HEK293 (cell line): ENCODE measurements at regions not wholly inside any gene's neighbourhood (a gene's known extent, or its start where the extent isn't known, plus 50 kb on each side); places are given as distances from the start of the nearest gene placed in this dataset.

Experiments used
- CTCF ChIA-PET: fragments of 350-600 bp; formaldehyde crosslinking; extraction: SDS; loops from one replicate; lab custom pipeline; 2021; ENCODE audit warnings: antibody characterized with exemption; lab: Yijun Ruan, JAX
- POLR2A ChIA-PET: fragments of 300-600 bp; formaldehyde crosslinking; extraction: SDS; loops from one replicate; lab custom pipeline; 2020; ENCODE audit warnings: antibody characterized with exemption, inconsistent platforms; lab: Yijun Ruan, JAX
- H3K27ac ChIP-seq: fragments of 200-500 bp; sonication (Bioruptor generic); 2 replicates; pipeline ENCODE4 v1.5.1; 2014; ENCODE audit warnings: low read depth, low read length, control low read depth, inconsistent platforms; ENCODE audit errors: extremely low read depth
- H3K36me3 ChIP-seq, 2 experiments: fragments of 200-500 bp in 1 of 2; sonication (Bioruptor generic) in 1 of 2; 1 replicate in 1 of 2; 2 replicates in 1 of 2; pipeline ENCODE4 v1.5.1; 2014 to 2017; ENCODE audit warnings: inconsistent platforms in 2 of 2, low read length in 2 of 2; ENCODE audit not compliant: control insufficient read depth in 2 of 2, insufficient read depth in 1 of 2
- H3K4me1 ChIP-seq: fragments of 200-500 bp; sonication (Bioruptor generic); 2 replicates; pipeline ENCODE4 v1.5.1; 2014; ENCODE audit warnings: mild to moderate bottlenecking, low read length, inconsistent platforms; ENCODE audit not compliant: control insufficient read depth, insufficient read depth
- H3K4me3 ChIP-seq: 2 replicates; pipeline ENCODE4 v1.5.1; 2011; ENCODE audit warnings: low read depth, mild to moderate bottlenecking, control low read depth, low read length, moderate library complexity
- H3K9me3 ChIP-seq: fragments of 200-500 bp; sonication (Bioruptor generic); 2 replicates; pipeline ENCODE4 v1.5.1; 2014; ENCODE audit warnings: low read depth, low read length, inconsistent platforms; ENCODE audit not compliant: control insufficient read depth, insufficient read depth
- HOXC10 ChIP-seq: sonication (generic); formaldehyde crosslinking; IDR thresholded peaks from 2 replicates; pipeline ENCODE4 v1.8.1; 2023; ENCODE audit warnings: mild to moderate bottlenecking, missing genetic modification reagents
- MEIS1 ChIP-seq: sonication (generic); formaldehyde crosslinking; IDR thresholded peaks from 2 replicates; pipeline ENCODE4 v1.8.1; 2022; ENCODE audit warnings: missing genetic modification reagents, mild to moderate bottlenecking, borderline replicate concordance
- SALL2 ChIP-seq: fragments of 450-650 bp; formaldehyde crosslinking; IDR thresholded peaks from 2 replicates; pipeline ENCODE4 v1.5.0; 2017; ENCODE audit warnings: missing biosample characterization, mild to moderate bottlenecking, missing genetic modification characterization, borderline replicate concordance
- SP2 ChIP-seq: fragments of 450-650 bp; formaldehyde crosslinking; IDR thresholded peaks from 2 replicates; pipeline ENCODE4 v1.5.1; 2016; ENCODE audit warnings: missing biosample characterization, missing genetic modification characterization
- TCF7L2 ChIP-seq: IDR thresholded peaks from 2 replicates; pipeline ENCODE4 v1.6.1; 2011; ENCODE audit warnings: low read depth, mild to moderate bottlenecking, inconsistent platforms, low read length, moderate library complexity, borderline replicate concordance
- YY1 ChIP-seq: fragments of 450-650 bp; formaldehyde crosslinking; IDR thresholded peaks from 2 replicates; pipeline ENCODE4 v1.5.1; 2018; ENCODE audit warnings: missing biosample characterization, missing genetic modification characterization
- ZBTB20 ChIP-seq: fragments of 450-650 bp; formaldehyde crosslinking; IDR thresholded peaks from 2 replicates; pipeline ENCODE4 v1.5.1; 2016; ENCODE audit warnings: missing biosample characterization, missing genetic modification characterization
- ZBTB8A ChIP-seq: fragments of 450-650 bp; formaldehyde crosslinking; IDR thresholded peaks from 2 replicates; pipeline ENCODE4 v1.5.1; 2016; ENCODE audit warnings: missing biosample characterization, missing genetic modification characterization
- ZFP69B ChIP-seq: fragments of 450-650 bp; formaldehyde crosslinking; IDR thresholded peaks from 2 replicates; pipeline ENCODE4 v1.5.1; 2016; ENCODE audit warnings: missing biosample characterization, missing genetic modification characterization
- ZNF202 ChIP-seq: fragments of 450-650 bp; formaldehyde crosslinking; IDR thresholded peaks from 2 replicates; pipeline ENCODE4 v1.5.1; 2016; ENCODE audit warnings: missing biosample characterization, missing genetic modification characterization, borderline replicate concordance
- ZNF221 ChIP-seq: fragments of 450-650 bp; formaldehyde crosslinking; IDR thresholded peaks from 2 replicates; pipeline ENCODE4 v1.5.1; 2017; ENCODE audit warnings: missing biosample characterization, missing genetic modification characterization, borderline replicate concordance
- ZNF266 ChIP-seq: fragments of 450-650 bp; formaldehyde crosslinking; IDR thresholded peaks from 2 replicates; pipeline ENCODE4 v1.5.1; 2016; ENCODE audit warnings: missing biosample characterization, missing genetic modification characterization, low read depth
- ZNF292 ChIP-seq: fragments of 450-650 bp; formaldehyde crosslinking; IDR thresholded peaks from 2 replicates; pipeline ENCODE4 v1.5.1; 2016; ENCODE audit warnings: low read depth, missing biosample characterization, missing genetic modification characterization, borderline replicate concordance
- ZNF311 ChIP-seq: fragments of 450-650 bp; formaldehyde crosslinking; IDR thresholded peaks from 2 replicates; pipeline ENCODE4 v1.5.1; 2017; ENCODE audit warnings: missing biosample characterization, missing genetic modification characterization, borderline replicate concordance
- ZNF350 ChIP-seq: fragments of 450-650 bp; formaldehyde crosslinking; IDR thresholded peaks from 2 replicates; pipeline ENCODE4 v1.5.0; 2017; ENCODE audit warnings: missing biosample characterization, mild to moderate bottlenecking, missing genetic modification characterization
- ZNF404 ChIP-seq: fragments of 450-650 bp; formaldehyde crosslinking; IDR thresholded peaks from 2 replicates; pipeline ENCODE4 v1.5.1; 2017; ENCODE audit warnings: missing biosample characterization, missing genetic modification characterization
- ZNF473 ChIP-seq: fragments of 450-650 bp; formaldehyde crosslinking; IDR thresholded peaks from 2 replicates; pipeline ENCODE4 v1.5.1; 2017; ENCODE audit warnings: missing biosample characterization, missing genetic modification characterization
- ZNF510 ChIP-seq: fragments of 450-650 bp; formaldehyde crosslinking; IDR thresholded peaks from 2 replicates; pipeline ENCODE4 v1.5.1; 2018; ENCODE audit warnings: mild to moderate bottlenecking, missing genetic modification characterization, missing biosample characterization; ENCODE audit not compliant: insufficient replicate concordance
- ZNF548 ChIP-seq: fragments of 450-650 bp; formaldehyde crosslinking; IDR thresholded peaks from 2 replicates; pipeline ENCODE4 v1.5.1; 2016; ENCODE audit warnings: missing biosample characterization, missing genetic modification characterization
- ZNF571 ChIP-seq: fragments of 450-650 bp; formaldehyde crosslinking; IDR thresholded peaks from 2 replicates; pipeline ENCODE4 v1.5.0; 2017; ENCODE audit warnings: missing biosample characterization, missing genetic modification characterization
- ZNF596 ChIP-seq: fragments of 450-650 bp; IDR thresholded peaks from 2 replicates; pipeline ENCODE4 v1.5.0; 2018; ENCODE audit warnings: missing biosample characterization, mild to moderate bottlenecking, missing genetic modification characterization, moderate library complexity
- ZNF654 ChIP-seq: fragments of 450-650 bp; formaldehyde crosslinking; IDR thresholded peaks from 2 replicates; pipeline ENCODE4 v1.5.1; 2016; ENCODE audit warnings: low read depth, missing biosample characterization, missing genetic modification characterization
- ZNF664 ChIP-seq: fragments of 450-650 bp; formaldehyde crosslinking; IDR thresholded peaks from 2 replicates; pipeline ENCODE4 v1.5.1; 2016; ENCODE audit warnings: missing biosample characterization, missing genetic modification characterization
- ZNF707 ChIP-seq: fragments of 450-650 bp; formaldehyde crosslinking; IDR thresholded peaks from 2 replicates; pipeline ENCODE4 v1.5.1; 2016; ENCODE audit warnings: missing biosample characterization, missing genetic modification characterization
- TF ChIP-seq, protein P1 (sequence below): fragments of 450-650 bp; formaldehyde crosslinking; IDR thresholded peaks from 2 replicates; pipeline ENCODE4 v1.5.1; 2016; ENCODE audit warnings: missing biosample characterization, missing genetic modification characterization
- TF ChIP-seq, protein P2 (sequence below): fragments of 450-650 bp; formaldehyde crosslinking; IDR thresholded peaks from 2 replicates; pipeline ENCODE4 v1.5.1; 2017; ENCODE audit warnings: missing biosample characterization, missing genetic modification characterization
- TF ChIP-seq, protein P3 (sequence below): fragments of 450-650 bp; formaldehyde crosslinking; IDR thresholded peaks from 2 replicates; pipeline ENCODE4 v1.5.1; 2017; ENCODE audit warnings: missing biosample characterization, missing genetic modification characterization
- TF ChIP-seq, protein P4 (sequence below): fragments of 450-650 bp; formaldehyde crosslinking; IDR thresholded peaks from 2 replicates; pipeline ENCODE4 v1.5.1; 2016; ENCODE audit warnings: missing biosample characterization, missing genetic modification characterization
- TF ChIP-seq, protein P5 (sequence below): fragments of 450-650 bp; formaldehyde crosslinking; IDR thresholded peaks from 2 replicates; pipeline ENCODE4 v1.5.1; 2016; ENCODE audit warnings: missing biosample characterization, missing genetic modification characterization
- TF ChIP-seq, protein P6 (sequence below): fragments of 450-650 bp; formaldehyde crosslinking; optimal IDR thresholded peaks from 2 replicates; pipeline ENCODE3; 2016; ENCODE audit warnings: missing biosample characterization, mild to moderate bottlenecking, missing genetic modification characterization

DNA sequence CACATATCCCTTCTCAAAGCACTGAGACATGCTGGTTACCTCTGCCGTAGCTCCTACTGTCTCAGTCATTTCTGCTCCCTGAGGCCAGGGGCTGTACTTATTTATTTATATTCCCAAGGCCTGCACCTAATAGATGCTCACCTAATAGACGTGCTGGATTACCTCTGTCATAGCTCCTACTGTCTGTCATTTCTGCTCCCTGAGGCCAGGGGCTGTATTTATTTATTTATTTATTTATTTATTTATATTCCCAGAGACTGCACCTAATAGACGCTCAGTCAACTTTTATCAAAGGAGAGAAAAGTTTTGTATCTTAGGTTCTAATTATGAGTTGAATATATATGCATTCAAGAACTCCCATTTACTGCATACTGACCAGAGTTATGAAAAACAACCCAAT is 414.0 kb upstream of the TRIB2 start:
- H3K9me3 ChIP-seq: no peaks in the 10 kb centered on the region
- ChIA-PET POLR2A (no interaction called here), CTCF (no interaction called here)
- H3K4me3 ChIP-seq: no peak overlapping the region
- H3K4me1 ChIP-seq: peaks cover 20% of the 10 kb centered on the region
- H3K36me3 ChIP-seq: no peaks in the 10 kb centered on the region
- peak overlapping the region; percentile 11; the same call in 1 of the 2 replicates for H3K27ac ChIP-seq
- TF ChIP-seq, protein P1, sequence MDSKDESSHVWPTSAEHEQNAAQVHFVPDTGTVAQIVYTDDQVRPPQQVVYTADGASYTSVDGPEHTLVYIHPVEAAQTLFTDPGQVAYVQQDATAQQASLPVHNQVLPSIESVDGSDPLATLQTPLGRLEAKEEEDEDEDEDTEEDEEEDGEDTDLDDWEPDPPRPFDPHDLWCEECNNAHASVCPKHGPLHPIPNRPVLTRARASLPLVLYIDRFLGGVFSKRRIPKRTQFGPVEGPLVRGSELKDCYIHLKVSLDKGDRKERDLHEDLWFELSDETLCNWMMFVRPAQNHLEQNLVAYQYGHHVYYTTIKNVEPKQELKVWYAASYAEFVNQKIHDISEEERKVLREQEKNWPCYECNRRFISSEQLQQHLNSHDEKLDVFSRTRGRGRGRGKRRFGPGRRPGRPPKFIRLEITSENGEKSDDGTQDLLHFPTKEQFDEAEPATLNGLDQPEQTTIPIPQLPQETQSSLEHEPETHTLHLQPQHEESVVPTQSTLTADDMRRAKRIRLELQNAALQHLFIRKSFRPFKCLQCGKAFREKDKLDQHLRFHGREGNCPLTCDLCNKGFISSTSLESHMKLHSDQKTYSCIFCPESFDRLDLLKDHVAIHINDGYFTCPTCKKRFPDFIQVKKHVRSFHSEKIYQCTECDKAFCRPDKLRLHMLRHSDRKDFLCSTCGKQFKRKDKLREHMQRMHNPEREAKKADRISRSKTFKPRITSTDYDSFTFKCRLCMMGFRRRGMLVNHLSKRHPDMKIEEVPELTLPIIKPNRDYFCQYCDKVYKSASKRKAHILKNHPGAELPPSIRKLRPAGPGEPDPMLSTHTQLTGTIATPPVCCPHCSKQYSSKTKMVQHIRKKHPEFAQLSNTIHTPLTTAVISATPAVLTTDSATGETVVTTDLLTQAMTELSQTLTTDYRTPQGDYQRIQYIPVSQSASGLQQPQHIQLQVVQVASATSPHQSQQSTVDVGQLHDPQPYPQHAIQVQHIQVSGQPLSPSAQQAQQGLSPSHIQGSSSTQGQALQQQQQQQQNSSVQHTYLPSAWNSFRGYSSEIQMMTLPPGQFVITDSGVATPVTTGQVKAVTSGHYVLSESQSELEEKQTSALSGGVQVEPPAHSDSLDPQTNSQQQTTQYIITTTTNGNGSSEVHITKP (tag by site-specific recombination): no peak
- TF ChIP-seq YY1 (tag by site-specific recombination) (no peak), ZNF202 (tag by site-specific recombination) (no peak), ZNF350 (no peak), ZNF707 (no peak), ZNF596 (tag by site-specific recombination) (no peak), ZNF221 (tag by site-specific recombination) (no peak), ZBTB20 (no peak), ZNF404 (peak; percentile 45; the same call in 1 of the 2 replicates), ZFP69B (no peak), ZNF664 (peak; percentile 89), HOXC10 (CRISPR knock-in tag) (no peak), ZNF266 (tag by site-specific recombination) (peak; percentile 46; the same call in 1 of the 2 replicates), ZNF292 (tag by site-specific recombination) (0 out of 2 replicates have a peak, but pooled peaks have one; percentile 16), ZNF548 (no peak), ZNF571 (tag by site-specific recombination) (no peak), ZNF311 (no peak), ZNF510 (tag by site-specific recombination) (peak; percentile 73), ZBTB8A (tag by site-specific recombination) (peak; percentile 43), ZNF654 (peak; percentile 23; the same call in 1 of the 2 replicates), TCF7L2 (no peak), SALL2 (tag by site-specific recombination) (no peak), SP2 (tag by site-specific recombination) (no peak), MEIS1 (no peak), ZNF473 (tag by site-specific recombination) (no peak)
- TF ChIP-seq, protein P2, sequence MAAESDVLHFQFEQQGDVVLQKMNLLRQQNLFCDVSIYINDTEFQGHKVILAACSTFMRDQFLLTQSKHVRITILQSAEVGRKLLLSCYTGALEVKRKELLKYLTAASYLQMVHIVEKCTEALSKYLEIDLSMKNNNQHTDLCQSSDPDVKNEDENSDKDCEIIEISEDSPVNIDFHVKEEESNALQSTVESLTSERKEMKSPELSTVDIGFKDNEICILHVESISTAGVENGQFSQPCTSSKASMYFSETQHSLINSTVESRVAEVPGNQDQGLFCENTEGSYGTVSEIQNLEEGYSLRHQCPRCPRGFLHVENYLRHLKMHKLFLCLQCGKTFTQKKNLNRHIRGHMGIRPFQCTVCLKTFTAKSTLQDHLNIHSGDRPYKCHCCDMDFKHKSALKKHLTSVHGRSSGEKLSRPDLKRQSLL: no peak
- TF ChIP-seq, protein P3, sequence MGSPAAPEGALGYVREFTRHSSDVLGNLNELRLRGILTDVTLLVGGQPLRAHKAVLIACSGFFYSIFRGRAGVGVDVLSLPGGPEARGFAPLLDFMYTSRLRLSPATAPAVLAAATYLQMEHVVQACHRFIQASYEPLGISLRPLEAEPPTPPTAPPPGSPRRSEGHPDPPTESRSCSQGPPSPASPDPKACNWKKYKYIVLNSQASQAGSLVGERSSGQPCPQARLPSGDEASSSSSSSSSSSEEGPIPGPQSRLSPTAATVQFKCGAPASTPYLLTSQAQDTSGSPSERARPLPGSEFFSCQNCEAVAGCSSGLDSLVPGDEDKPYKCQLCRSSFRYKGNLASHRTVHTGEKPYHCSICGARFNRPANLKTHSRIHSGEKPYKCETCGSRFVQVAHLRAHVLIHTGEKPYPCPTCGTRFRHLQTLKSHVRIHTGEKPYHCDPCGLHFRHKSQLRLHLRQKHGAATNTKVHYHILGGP: no peak
- TF ChIP-seq, protein P4, sequence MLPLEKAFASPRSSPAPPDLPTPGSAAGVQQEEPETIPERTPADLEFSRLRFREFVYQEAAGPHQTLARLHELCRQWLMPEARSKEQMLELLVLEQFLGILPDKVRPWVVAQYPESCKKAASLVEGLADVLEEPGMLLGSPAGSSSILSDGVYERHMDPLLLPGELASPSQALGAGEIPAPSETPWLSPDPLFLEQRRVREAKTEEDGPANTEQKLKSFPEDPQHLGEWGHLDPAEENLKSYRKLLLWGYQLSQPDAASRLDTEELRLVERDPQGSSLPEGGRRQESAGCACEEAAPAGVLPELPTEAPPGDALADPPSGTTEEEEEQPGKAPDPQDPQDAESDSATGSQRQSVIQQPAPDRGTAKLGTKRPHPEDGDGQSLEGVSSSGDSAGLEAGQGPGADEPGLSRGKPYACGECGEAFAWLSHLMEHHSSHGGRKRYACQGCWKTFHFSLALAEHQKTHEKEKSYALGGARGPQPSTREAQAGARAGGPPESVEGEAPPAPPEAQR (tag by site-specific recombination): no peak
- TF ChIP-seq, protein P5, sequence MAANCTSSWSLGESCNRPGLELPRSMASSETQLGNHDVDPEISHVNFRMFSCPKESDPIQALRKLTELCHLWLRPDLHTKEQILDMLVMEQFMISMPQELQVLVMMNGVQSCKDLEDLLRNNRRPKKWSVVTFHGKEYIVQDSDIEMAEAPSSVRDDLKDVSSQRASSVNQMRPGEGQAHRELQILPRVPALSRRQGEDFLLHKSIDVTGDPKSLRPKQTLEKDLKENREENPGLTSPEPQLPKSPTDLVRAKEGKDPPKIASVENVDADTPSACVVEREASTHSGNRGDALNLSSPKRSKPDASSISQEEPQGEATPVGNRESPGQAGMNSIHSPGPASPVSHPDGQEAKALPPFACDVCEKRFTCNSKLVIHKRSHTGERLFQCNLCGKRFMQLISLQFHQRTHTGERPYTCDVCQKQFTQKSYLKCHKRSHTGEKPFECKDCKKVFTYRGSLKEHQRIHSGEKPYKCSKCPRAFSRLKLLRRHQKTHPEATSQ: no peak
- TF ChIP-seq, protein P6, sequence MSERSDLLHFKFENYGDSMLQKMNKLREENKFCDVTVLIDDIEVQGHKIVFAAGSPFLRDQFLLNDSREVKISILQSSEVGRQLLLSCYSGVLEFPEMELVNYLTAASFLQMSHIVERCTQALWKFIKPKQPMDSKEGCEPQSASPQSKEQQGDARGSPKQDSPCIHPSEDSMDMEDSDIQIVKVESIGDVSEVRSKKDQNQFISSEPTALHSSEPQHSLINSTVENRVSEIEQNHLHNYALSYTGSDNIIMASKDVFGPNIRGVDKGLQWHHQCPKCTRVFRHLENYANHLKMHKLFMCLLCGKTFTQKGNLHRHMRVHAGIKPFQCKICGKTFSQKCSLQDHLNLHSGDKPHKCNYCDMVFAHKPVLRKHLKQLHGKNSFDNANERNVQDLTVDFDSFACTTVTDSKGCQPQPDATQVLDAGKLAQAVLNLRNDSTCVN (tag by site-specific recombination): no peak
